Cardiac fibroblast (primary cell): ENCODE measurements at regions not wholly inside any gene's neighbourhood (a gene's known extent, or its start where the extent isn't known, plus 50 kb on each side); places are given as distances from the start of the nearest gene placed in this dataset.

Source experiments
- DNase-seq, 2 donors: peaks; one replicate each; pipeline versions ENCODE4 v3.0.0 to v3.0.0-alpha.2; 2010; ENCODE audit warnings: low read depth in 2 of 2
- H3K4me3 ChIP-seq, 2 donors: replicated peaks in 1 of 2; 1 replicate in 1 of 2; 2 replicates in 1 of 2; pipeline ENCODE4 v1.5.1; 2011; ENCODE audit warnings: low read depth in 2 of 2, low read length in 2 of 2, mild to moderate bottlenecking in 2 of 2, moderate library complexity in 1 of 2
- CTCF ChIP-seq: IDR thresholded peaks from one replicate; pipeline ENCODE4 v1.5.1; 2011; ENCODE audit warnings: low read depth, mild to moderate bottlenecking, low read length, inconsistent platforms

DNA sequence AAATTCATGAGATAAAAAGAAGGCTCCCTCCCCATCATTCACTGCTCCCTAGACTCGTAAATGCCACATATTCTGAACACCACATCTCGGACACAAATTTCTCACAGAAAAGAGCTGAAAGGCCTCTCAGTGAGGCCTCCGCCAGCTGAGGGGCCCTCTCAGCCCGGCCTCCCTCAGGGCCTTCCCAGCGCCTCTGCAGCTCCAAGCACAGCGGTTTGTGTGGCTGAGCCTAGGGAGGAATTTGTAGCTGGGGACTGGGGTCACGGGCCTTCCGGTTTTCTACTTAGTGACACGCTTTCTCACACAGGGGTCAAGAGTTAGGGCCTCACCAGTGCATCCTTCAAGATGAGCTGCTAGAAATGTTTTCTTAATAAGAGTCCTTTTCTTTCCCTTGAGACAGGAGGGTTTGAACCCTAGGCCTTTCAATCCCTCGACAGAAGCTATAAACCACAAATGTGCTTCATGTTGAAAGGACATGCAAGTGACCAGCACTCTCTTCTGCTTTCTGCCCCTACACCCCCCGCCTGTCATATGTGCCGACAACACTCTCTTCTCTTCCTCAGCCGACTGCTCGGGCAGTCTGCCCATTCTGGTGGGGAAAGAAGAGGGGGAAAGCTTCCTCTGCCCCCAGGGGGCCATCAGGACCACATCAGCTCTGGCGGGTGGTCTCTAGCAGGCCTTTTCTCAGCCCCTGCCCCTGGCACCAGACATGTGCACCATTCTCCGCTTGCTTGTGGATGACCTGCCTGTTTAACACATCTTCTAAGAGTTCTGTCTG, 104.9 kb downstream of the CHIC2 start:
- H3K4me3 ChIP-seq, result no peak overlapping the region
- no peak for TF ChIP-seq CTCF

GRCh38 chr4:53956454-53956853, 108.0 kb downstream of the CHIC2 start:
- H3K4me3 ChIP-seq, result no peak overlapping the region
- TF ChIP-seq CTCF, result no peak
- DNase-seq, result no peak

More for the DNA sequence above, 104.9 kb downstream of the CHIC2 start:
- no peak for DNase-seq

GRCh38 chr4:53956053-53956452, 108.4 kb downstream of the CHIC2 start:
- no peak overlapping the region for H3K4me3 ChIP-seq
- no peak for DNase-seq
- TF ChIP-seq CTCF, result no peak

- no peak overlapping the region for H3K4me3 ChIP-seq
- no peak for TF ChIP-seq CTCF
- no peak for DNase-seq
These were observed 113.0 kb downstream of the CHIC2 start for GRCh38 chr4:53951414-53951813.

DNA sequence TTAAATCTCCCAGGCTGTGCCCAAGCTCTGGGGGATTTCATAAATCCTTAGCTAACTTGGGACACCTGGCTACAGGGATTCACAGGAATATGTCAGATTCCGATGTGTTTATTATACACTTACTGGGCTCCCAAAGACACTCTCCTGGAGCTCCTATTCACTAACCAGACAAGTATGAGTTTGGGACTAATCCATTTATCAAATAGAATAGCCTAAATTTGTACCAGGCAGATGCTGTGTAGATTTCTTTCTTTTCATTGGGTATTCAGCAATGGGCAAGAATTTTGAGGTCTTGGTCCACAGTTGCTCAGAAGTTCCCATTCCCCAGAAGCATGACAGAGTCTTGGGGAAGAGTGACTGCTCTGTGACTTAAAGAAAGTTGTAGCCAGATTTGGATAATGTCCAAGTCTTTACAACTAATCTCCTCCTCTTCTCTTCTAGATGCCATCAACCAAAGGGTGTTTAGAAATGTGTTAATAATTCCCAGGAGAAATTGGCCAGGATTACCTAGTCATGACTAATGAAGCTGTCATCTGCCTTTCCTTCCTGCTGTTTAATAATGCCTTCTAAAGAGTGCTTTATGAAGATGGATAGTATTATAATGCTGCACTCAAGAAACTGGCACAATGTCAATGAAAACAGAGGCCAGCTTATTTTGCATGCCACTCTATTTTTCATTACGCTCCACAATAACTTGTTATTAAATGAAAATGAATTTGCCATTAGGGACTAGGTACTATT, 120.9 kb downstream of the CHIC2 start:
- DNase-seq, result peak; percentile 73 to 82
- no peak for TF ChIP-seq CTCF

GRCh38 chr4:53942712-53943111, 121.7 kb downstream of the CHIC2 start:
- no peak for DNase-seq
- no peak overlapping the region for H3K4me3 ChIP-seq
- TF ChIP-seq CTCF, result no peak

More for the DNA sequence above, 120.9 kb downstream of the CHIC2 start:
- H3K4me3 ChIP-seq, result no peak overlapping the region
